ENCODE measurements at regions not wholly inside any gene's neighbourhood (a gene's known extent, or its start where the extent isn't known, plus 50 kb on each side); places are given as distances from the start of the nearest gene placed in this dataset.

DNA sequence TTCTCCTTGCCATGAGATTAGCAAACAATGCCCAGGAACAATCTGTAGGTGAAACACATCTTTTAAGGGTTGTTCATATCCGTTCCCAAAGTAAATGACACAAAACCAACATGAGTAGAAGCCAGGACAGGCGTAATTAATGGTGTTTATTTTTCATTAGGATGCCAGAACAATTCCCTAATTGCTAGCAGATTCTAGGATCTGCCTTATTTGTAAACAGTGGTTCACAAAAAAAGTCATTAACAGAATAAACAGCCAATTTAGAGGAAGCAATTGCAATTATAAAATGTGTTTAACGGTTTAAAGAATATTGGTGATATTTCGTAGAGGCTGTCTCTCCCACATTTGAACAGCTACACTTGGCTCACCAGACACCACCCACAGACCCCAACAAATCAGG, 250.6 kb upstream of the GPR26 start:
- TF ChIP-seq SMARCC2 (IDR thresholded peaks at IDR 0.05; ENCODE audit: low read depth), result no peak
- TF ChIP-seq EP300 (IDR thresholded peaks at IDR 0.05; ENCODE audit: low read length), result no peak
- TF ChIP-seq CC2D1A (IDR thresholded peaks at IDR 0.05), result no peak
- no peak for TF ChIP-seq HEY1 (CRISPR knock-in tag; IDR thresholded peaks at IDR 0.05; ENCODE audit: borderline replicate concordance)
- no peak for TF ChIP-seq HDAC6 (IDR thresholded peaks at IDR 0.05; ENCODE audit: low read depth, low read length)
- no peak for TF ChIP-seq KDM1A (IDR thresholded peaks at IDR 0.05)
- TF ChIP-seq EZH2 (IDR thresholded peaks at IDR 0.05; ENCODE audit: borderline replicate concordance, low read depth, low read length), result no peak
- TF ChIP-seq, protein P1, sequence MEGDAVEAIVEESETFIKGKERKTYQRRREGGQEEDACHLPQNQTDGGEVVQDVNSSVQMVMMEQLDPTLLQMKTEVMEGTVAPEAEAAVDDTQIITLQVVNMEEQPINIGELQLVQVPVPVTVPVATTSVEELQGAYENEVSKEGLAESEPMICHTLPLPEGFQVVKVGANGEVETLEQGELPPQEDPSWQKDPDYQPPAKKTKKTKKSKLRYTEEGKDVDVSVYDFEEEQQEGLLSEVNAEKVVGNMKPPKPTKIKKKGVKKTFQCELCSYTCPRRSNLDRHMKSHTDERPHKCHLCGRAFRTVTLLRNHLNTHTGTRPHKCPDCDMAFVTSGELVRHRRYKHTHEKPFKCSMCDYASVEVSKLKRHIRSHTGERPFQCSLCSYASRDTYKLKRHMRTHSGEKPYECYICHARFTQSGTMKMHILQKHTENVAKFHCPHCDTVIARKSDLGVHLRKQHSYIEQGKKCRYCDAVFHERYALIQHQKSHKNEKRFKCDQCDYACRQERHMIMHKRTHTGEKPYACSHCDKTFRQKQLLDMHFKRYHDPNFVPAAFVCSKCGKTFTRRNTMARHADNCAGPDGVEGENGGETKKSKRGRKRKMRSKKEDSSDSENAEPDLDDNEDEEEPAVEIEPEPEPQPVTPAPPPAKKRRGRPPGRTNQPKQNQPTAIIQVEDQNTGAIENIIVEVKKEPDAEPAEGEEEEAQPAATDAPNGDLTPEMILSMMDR (IDR thresholded peaks at IDR 0.05 in 2 of 3, conservative IDR thresholded peaks at IDR 0.05 in 1 of 3; ENCODE audit: insufficient read depth in 2 of 3, low read depth in 1 of 3, low read length in 3 of 3), result no peak
- TF ChIP-seq U2AF1 (optimal IDR thresholded peaks at IDR 0.05; ENCODE audit: low read depth, low read length), result no peak
- no peak for TF ChIP-seq MAFK (IDR thresholded peaks at IDR 0.05; ENCODE audit: low read length)
- no peak for TF ChIP-seq HMGXB4 (CRISPR knock-in tag; IDR thresholded peaks at IDR 0.05)
- TF ChIP-seq POLR3G (IDR thresholded peaks at IDR 0.05; ENCODE audit: extremely low read depth, insufficient read length, insufficient replicate concordance), result no peak
